HG03354 (cell line): ENCODE measurements at regions not wholly inside any gene's neighbourhood (a gene's known extent, or its start where the extent isn't known, plus 50 kb on each side); places are given as distances from the start of the nearest gene placed in this dataset.

Source experiments
- ATAC-seq: cut with Tn5 transposase; IDR thresholded peaks from one replicate; pipeline ENCODE4 v1.9.1; 2021; ENCODE audit warnings: mild to moderate bottlenecking; ENCODE audit not compliant: unreplicated experiment, poor library complexity, severe bottlenecking

GRCh38 chr3:44104668-44105321 lies 136.9 kb upstream of the TOPAZ1 start:
- ATAC-seq: peak; percentile 93

DNA sequence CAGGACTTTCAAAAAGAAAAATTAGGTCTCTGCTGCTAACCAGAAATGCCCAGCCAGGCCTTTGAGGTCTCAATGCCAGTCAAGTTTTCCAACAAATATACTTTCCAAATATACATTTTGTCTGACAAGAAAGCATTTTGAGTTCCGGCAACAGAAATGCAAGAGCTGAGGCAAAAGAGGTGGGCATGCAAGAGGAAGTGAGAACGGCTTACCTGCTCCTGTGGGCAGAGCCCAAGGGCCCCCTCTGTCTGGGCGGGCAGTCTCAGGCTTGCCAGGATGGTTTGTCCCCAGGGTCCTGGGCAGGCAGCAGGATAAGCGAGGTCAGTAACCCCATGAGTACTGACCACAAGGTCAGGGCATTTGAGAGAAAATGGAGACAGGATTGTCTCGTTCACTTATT lies 136.1 kb upstream of the TOPAZ1 start:
- ATAC-seq: no peak

- no peak for ATAC-seq
These were observed 134.9 kb upstream of the TOPAZ1 start for GRCh38 chr3:44106756-44107155.

- no peak for ATAC-seq
These were observed 133.2 kb upstream of the TOPAZ1 start for GRCh38 chr3:44108481-44108880.

GRCh38 chr3:44109771-44110361 lies 131.8 kb upstream of the TOPAZ1 start:
- no peak for ATAC-seq

- no peak for ATAC-seq
These were observed 131.0 kb upstream of the TOPAZ1 start for GRCh38 chr3:44110648-44111047.

GRCh38 chr3:44111482-44111881 lies 130.2 kb upstream of the TOPAZ1 start:
- no peak for ATAC-seq

- no peak for ATAC-seq
These were observed 127.5 kb upstream of the TOPAZ1 start for GRCh38 chr3:44114142-44114541.

- no peak for ATAC-seq
These were observed 124.4 kb upstream of the TOPAZ1 start for GRCh38 chr3:44117239-44117638.

GRCh38 chr3:44117736-44118135 lies 124.0 kb upstream of the TOPAZ1 start:
- no peak for ATAC-seq

DNA sequence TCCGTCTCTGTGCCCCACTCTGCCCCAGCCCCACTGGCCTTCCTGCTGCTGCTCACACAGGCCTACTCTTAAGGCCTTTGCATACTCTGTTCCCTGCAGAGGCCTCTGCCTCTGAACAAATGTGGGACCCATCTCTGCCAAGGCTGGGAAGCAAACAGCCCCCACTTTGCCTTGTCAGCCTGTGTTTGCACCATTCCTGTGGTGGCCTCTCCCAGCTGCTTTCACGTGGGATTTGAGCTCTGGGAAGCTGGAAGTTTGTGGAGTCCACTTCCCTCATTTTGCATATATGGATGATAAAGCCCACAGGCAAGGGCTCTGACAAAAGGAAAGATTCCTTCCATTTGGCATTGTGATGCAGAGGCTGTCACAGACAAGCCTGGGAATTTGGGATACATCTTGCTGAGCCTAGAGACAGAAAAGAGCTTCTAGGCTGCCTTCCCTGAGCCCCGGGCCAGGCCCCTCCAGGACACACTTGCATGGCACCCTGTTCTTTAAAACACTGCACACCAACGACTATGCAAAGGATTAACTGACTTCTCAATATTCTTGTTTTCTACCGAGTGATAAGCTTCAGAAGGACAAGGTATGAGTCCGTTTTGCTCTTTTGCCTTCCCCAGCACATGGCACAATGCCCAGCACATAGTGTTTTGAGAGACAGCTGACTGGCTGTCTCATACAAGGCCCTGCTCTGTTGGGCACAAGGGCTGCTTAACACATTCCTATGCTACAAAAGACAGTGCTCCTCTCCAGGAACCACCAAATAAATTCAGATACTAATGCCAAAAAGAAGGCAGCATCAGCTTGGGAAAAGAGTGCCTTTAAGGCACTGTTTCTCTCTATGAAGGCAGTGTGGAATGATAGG lies 120.7 kb upstream of the TOPAZ1 start:
- no peak for ATAC-seq

- no peak for ATAC-seq
These were observed 116.4 kb upstream of the TOPAZ1 start for GRCh38 chr3:44125246-44125645.

DNA sequence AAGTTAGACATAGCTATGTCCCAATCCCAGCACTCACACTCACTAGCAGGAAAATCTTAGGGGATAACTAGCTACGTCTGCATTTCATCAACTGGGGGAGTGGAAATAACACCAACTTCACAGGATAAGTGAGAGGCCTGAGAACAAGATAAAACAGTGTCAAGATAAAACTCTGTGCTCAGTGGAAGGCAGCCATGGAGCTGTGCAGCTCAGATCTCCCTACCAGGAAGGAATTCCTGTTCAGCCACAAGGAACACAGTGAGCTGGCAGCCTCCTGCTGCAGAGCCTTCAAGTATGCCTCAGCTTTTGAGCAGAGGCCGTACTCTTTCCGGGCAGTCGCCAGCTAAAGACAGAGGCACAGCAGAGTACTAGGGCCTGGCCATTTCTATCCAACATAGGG lies 115.8 kb upstream of the TOPAZ1 start:
- ATAC-seq: no peak

GRCh38 chr3:44128057-44128775 lies 113.5 kb upstream of the TOPAZ1 start:
- ATAC-seq: no peak

- ATAC-seq: no peak
These were observed 111.4 kb upstream of the TOPAZ1 start for GRCh38 chr3:44130249-44130648.

DNA sequence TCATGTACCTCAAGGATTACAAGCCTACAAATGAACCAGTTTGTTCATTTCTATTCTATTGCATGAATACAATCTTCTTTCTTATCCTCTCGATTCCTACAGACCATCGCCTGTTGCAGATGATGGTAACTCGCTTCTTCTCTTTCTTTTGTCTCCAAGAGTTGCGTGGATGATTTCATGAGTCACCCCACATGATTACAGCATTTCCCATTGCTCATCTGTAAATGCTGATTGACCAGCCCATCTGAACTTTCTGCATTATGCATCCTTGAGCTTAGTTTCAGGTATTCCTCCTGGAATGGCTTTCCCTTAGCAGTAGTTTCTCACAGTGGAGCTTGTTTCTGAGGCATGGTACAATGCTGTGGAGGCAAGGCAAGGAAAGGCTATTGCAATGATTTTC lies 109.6 kb upstream of the TOPAZ1 start:
- no peak for ATAC-seq

DNA sequence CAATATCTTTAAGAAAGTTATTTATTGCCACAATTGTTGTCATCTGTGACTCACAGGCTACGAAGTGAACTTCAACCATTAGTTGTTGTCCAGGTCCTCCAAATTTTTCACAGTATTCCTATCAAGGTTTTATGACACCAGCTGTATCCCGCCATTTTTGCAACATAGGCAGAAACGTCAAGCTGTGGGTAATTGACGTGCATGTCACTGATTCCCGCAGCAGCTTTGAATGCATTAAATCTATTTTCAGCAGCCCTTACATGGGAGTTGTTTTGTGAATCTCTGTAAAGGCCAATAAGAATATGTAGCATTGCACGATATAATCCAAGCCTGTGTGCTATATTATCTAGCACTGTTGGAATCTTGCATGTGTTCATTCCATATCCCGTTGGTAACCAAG lies 109.1 kb upstream of the TOPAZ1 start:
- no peak for ATAC-seq

DNA sequence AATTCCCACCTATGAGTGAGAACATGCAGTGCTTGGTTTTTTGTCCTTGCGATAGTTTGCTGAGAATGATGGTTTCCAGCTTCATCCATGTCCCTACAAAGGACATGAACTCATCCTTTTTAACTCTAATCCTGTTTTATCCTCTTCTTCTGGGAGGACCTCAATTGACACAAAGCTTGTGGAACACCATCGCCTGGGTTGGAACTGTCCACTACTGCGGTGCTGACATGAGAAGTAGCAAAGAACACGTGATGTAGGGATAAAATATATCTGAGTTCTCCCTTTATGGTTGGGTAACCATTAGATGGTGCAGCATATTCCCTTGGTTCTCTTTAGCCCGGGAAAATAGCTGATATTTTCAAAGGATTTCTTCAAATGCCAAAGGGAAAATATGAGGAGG lies 105.3 kb upstream of the TOPAZ1 start:
- ATAC-seq: no peak

GRCh38 chr3:44146073-44146472 lies 95.6 kb upstream of the TOPAZ1 start:
- ATAC-seq: no peak

DNA sequence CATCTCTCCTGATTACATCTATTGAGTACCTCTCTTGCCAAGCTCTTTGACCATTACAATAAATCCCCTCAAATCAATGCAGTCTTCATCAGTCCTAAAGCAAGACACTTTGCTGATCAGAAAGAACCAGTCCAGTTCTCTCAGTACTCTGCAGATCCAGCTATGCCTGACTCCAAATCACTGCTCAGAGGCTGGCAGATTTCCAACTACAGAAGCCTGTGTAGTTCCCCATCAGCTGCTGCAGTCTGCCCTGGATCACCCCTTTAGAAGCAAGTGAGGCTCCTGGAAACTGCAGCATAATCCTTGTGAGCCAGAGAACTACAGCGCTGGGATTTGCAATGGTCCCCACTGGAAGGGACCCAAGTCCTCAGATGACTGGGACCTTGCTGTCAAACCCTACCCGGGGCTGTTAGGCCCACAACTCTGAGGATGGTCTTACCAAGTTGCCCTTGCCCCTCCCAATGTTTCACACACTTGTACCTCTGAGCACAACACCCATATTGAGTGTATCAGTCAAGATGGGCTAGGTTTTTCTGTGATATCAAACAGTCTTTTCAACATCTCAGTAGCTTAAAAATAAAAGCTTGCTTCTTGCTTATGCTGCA lies 81.9 kb upstream of the TOPAZ1 start:
- no peak for ATAC-seq
